Glutamatergic neuron (in vitro differentiated cells): ENCODE measurements at regions not wholly inside any gene's neighbourhood (a gene's known extent, or its start where the extent isn't known, plus 50 kb on each side); places are given as distances from the start of the nearest gene placed in this dataset.

Experiments used
- DNase-seq: peaks from one replicate; pipeline ENCODE4 v3.0.0; 2022
- H3K27ac Mint-ChIP-seq: one replicate; pipeline ENCODE4 v1.8.0; 2020; ENCODE audit warnings: mild to moderate bottlenecking, mixed read lengths, inconsistent platforms; ENCODE audit not compliant: unreplicated experiment
- H3K27me3 Mint-ChIP-seq: one replicate; pipeline ENCODE4 v1.8.0; 2020; ENCODE audit warnings: mild to moderate bottlenecking, moderate library complexity, mixed read lengths, inconsistent platforms; ENCODE audit not compliant: unreplicated experiment
- H3K36me3 Mint-ChIP-seq: one replicate; pipeline ENCODE4 v1.8.0; 2020; ENCODE audit warnings: mild to moderate bottlenecking, mixed read lengths, inconsistent platforms; ENCODE audit not compliant: unreplicated experiment
- H3K4me1 Mint-ChIP-seq: one replicate; pipeline ENCODE4 v1.8.0; 2020; ENCODE audit warnings: mild to moderate bottlenecking, low read depth, mixed read lengths, inconsistent platforms; ENCODE audit not compliant: unreplicated experiment
- H3K4me3 Mint-ChIP-seq: one replicate; pipeline ENCODE4 v1.8.0; 2020; ENCODE audit warnings: mild to moderate bottlenecking, mixed read lengths, inconsistent platforms; ENCODE audit not compliant: unreplicated experiment
- H3K9me3 Mint-ChIP-seq: one replicate; pipeline ENCODE4 v1.8.0; 2020; ENCODE audit warnings: mild to moderate bottlenecking, moderate library complexity, mixed read lengths, inconsistent platforms; ENCODE audit not compliant: unreplicated experiment
- TF ChIP-seq, protein P1 (sequence below): fragments of 200-600 bp; sonication (generic); IDR thresholded peaks from one replicate; pipeline ENCODE4 v1.5.0; 2021; ENCODE audit not compliant: partially characterized antibody, unreplicated experiment

- no peaks in the 10 kb centered on the region for H3K9me3 Mint-ChIP-seq
- TF ChIP-seq, protein P1, sequence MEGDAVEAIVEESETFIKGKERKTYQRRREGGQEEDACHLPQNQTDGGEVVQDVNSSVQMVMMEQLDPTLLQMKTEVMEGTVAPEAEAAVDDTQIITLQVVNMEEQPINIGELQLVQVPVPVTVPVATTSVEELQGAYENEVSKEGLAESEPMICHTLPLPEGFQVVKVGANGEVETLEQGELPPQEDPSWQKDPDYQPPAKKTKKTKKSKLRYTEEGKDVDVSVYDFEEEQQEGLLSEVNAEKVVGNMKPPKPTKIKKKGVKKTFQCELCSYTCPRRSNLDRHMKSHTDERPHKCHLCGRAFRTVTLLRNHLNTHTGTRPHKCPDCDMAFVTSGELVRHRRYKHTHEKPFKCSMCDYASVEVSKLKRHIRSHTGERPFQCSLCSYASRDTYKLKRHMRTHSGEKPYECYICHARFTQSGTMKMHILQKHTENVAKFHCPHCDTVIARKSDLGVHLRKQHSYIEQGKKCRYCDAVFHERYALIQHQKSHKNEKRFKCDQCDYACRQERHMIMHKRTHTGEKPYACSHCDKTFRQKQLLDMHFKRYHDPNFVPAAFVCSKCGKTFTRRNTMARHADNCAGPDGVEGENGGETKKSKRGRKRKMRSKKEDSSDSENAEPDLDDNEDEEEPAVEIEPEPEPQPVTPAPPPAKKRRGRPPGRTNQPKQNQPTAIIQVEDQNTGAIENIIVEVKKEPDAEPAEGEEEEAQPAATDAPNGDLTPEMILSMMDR = no peak
- DNase-seq = no peak
- H3K4me1 Mint-ChIP-seq = no peaks in the 10 kb centered on the region
- H3K27ac Mint-ChIP-seq = no peak overlapping the region
- H3K4me3 Mint-ChIP-seq = no peak overlapping the region
- no peaks in the 10 kb centered on the region for H3K36me3 Mint-ChIP-seq
- no peaks in the 10 kb centered on the region for H3K27me3 Mint-ChIP-seq
Observed at GRCh38 chr4:159515314-159516025, 412.6 kb downstream of the RAPGEF2 start.

DNA sequence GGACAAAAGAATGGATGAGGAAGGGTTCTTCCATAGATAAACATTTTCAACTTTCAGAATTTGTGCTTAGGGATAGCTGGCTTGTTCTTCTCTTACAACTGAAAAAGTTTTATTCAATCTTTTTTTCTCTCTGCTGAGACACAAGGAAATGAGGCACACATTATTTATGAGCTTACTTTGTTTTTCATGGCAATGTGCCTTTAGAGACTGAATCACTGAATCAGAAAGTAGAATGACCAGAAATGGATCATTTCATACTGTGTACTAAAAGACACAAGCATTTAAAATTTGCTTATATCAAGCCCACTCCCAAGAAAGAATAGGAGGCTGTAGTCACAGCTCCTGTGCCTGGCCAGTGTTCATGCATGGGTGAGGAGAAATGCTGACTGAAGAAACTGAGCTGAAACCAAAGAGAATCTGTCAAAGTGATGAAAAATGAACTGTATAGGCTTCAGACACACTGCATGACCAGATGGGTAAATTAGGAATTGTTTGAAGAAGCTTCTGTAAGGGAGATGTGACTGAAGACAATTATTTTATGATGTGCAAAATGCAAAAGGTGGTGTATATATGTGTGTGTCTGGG is 413.8 kb downstream of the RAPGEF2 start:
- H3K4me1 Mint-ChIP-seq = no peaks in the 10 kb centered on the region
- TF ChIP-seq, protein P1 = no peak
- H3K36me3 Mint-ChIP-seq = no peaks in the 10 kb centered on the region
- no peaks in the 10 kb centered on the region for H3K9me3 Mint-ChIP-seq
- no peak overlapping the region for H3K27ac Mint-ChIP-seq
- no peak overlapping the region for H3K4me3 Mint-ChIP-seq
- no peaks in the 10 kb centered on the region for H3K27me3 Mint-ChIP-seq
- no peak for DNase-seq

- Mint-ChIP-seq H3K4me1 (no peaks in the 10 kb centered on the region), H3K27me3 (peaks cover 4% of the 10 kb centered on the region), H3K36me3 (peaks cover 5% of the 10 kb centered on the region), H3K27ac (no peak overlapping the region), H3K4me3 (no peak overlapping the region), H3K9me3 (peaks cover 4% of the 10 kb centered on the region)
- TF ChIP-seq, protein P1 = no peak
- no peak for DNase-seq
Observed at GRCh38 chr4:159520074-159520473, 417.2 kb downstream of the RAPGEF2 start.

GRCh38 chr4:159526172-159526571 is 423.3 kb downstream of the RAPGEF2 start:
- Mint-ChIP-seq H3K4me1 (no peaks in the 10 kb centered on the region), H3K4me3 (no peak overlapping the region), H3K36me3 (peaks cover 5% of the 10 kb centered on the region), H3K27me3 (peaks cover 4% of the 10 kb centered on the region), H3K9me3 (peaks cover 4% of the 10 kb centered on the region), H3K27ac (no peak overlapping the region)
- no peak for DNase-seq
- TF ChIP-seq, protein P1 = no peak

DNA sequence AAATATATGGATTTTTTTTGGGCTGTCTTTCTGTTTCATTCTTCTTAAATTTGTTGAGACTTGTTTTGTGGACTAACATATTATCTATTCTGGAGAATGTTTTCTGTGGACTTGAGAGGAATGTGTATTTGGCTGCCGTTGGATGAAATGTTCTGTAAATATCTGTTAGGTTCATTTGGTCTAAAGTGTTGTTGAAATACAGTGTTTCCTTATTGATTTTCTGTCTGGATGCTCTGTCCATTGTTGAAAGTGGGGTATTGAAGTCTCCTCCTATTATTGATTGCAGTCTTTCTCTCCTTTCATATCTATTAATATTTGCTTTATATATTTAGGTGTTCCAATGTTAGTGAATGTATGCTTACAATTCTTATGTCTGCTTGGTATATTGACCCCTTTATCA is 431.8 kb downstream of the RAPGEF2 start:
- H3K9me3 Mint-ChIP-seq = peaks cover 5% of the 10 kb centered on the region
- TF ChIP-seq, protein P1 = no peak
- H3K36me3 Mint-ChIP-seq = peaks cover 11% of the 10 kb centered on the region

More for the DNA sequence above, 431.8 kb downstream of the RAPGEF2 start:
- no peak overlapping the region for H3K4me3 Mint-ChIP-seq
- no peak for DNase-seq
- H3K4me1 Mint-ChIP-seq = no peaks in the 10 kb centered on the region
- peaks cover 2% of the 10 kb centered on the region for H3K27me3 Mint-ChIP-seq
- H3K27ac Mint-ChIP-seq = no peak overlapping the region
